GM10248 (cell line): ENCODE measurements at regions not wholly inside any gene's neighbourhood (a gene's known extent, or its start where the extent isn't known, plus 50 kb on each side); places are given as distances from the start of the nearest gene placed in this dataset.

Experiments
- CTCF ChIA-PET: fragments of 300-600 bp; sonication (Branson Sonifier 250); formaldehyde crosslinking; extraction: SDS; loops from one replicate; lab custom pipeline; 2021; ENCODE audit warnings: antibody characterized with exemption; lab: Yijun Ruan, JAX
- POLR2A ChIA-PET: fragments of 350-650 bp; sonication (Branson Sonifier 250); formaldehyde crosslinking; extraction: SDS; loops from one replicate; lab custom pipeline; 2020; ENCODE audit warnings: antibody characterized with exemption; lab: Yijun Ruan, JAX
- DNase-seq: peaks from one replicate; pipeline ENCODE4 v3.0.0; 2012; ENCODE audit errors: extremely low spot score
- CTCF ChIP-seq: IDR thresholded peaks from 2 replicates; pipeline ENCODE4 v1.5.1; 2012; ENCODE audit warnings: mild to moderate bottlenecking, low read depth; ENCODE audit errors: extremely low read depth, missing control alignments, control extremely low read depth

GRCh38 chr1:105017587-105017986, 1267.9 kb downstream of the AMY1C start:
- ChIA-PET POLR2A (no interaction called here), CTCF (interaction anchor here (4.0 kb wide), 1 partner anchor 10 kb away, joined by 15 read pairs; no protein-coding TSS in a partner anchor)
- TF ChIP-seq CTCF, result no peak
- DNase-seq, result no peak

GRCh38 chr1:105023719-105024118, 1274.0 kb downstream of the AMY1C start:
- POLR2A ChIA-PET, result no interaction called here

GRCh38 chr1:105027838-105028471, 1278.3 kb downstream of the AMY1C start:
- CTCF ChIA-PET, result interaction anchor here (0.9 to 3.5 kb wide), 21 partner anchors 11 to 383 kb away, joined by 3 to 29 read pairs (median 3); no protein-coding TSS in a partner anchor
- POLR2A ChIA-PET, result no interaction called here
- DNase-seq, result no peak
- TF ChIP-seq CTCF, result peak; percentile 57

More at GRCh38 chr1:105023719-105024118, 1274.0 kb downstream of the AMY1C start:
- CTCF ChIA-PET, result interaction anchor here (1.1 kb wide), 1 partner anchor 376 kb away, joined by 3 read pairs; no protein-coding TSS in a partner anchor
- no peak for TF ChIP-seq CTCF
- DNase-seq, result no peak

GRCh38 chr1:105072446-105072845, 1322.7 kb downstream of the AMY1C start:
- CTCF ChIA-PET, result no interaction called here
- DNase-seq, result no peak
- no peak for TF ChIP-seq CTCF
- POLR2A ChIA-PET, result no interaction called here

GRCh38 chr1:105072850-105073249, 1323.2 kb downstream of the AMY1C start:
- no peak for TF ChIP-seq CTCF
- no peak for DNase-seq
- POLR2A ChIA-PET, result no interaction called here
- CTCF ChIA-PET, result no interaction called here

- no peak for TF ChIP-seq CTCF
- DNase-seq, result no peak
- POLR2A ChIA-PET, result no interaction called here
- CTCF ChIA-PET, result no interaction called here
These were observed 1324.0 kb downstream of the AMY1C start for GRCh38 chr1:105073660-105074059.
